GM12891 (cell line): ENCODE measurements at regions not wholly inside any gene's neighbourhood (a gene's known extent, or its start where the extent isn't known, plus 50 kb on each side); places are given as distances from the start of the nearest gene placed in this dataset.

Experiments
- DNase-seq: peaks from one replicate; pipeline ENCODE4 v3.0.0; 2011; ENCODE audit warnings: low spot score; ENCODE audit not compliant: insufficient read length
- FAIRE-seq: peaks from 2 replicates; lab custom pipeline; 2011; peaks lifted over from hg19 to GRCh38; lab: Jason Lieb, UNC
- PAX5 ChIP-seq: IDR thresholded peaks from 2 replicates; pipeline ENCODE4 v1.6.1; 2011; ENCODE audit warnings: low read length, moderate library complexity, mild to moderate bottlenecking; ENCODE audit not compliant: insufficient read depth, severe bottlenecking
- POLR2A ChIP-seq: IDR thresholded peaks from 2 replicates; pipeline ENCODE4 v1.6.1; 2011; ENCODE audit warnings: low read depth, low read length, control low read depth
- POLR2AphosphoS5 ChIP-seq: IDR thresholded peaks from 2 replicates; pipeline ENCODE4 v1.6.1; 2011; ENCODE audit warnings: low read depth, low read length, control low read depth
- POU2F2 ChIP-seq: IDR thresholded peaks from 2 replicates; pipeline ENCODE4 v1.6.1; 2011; ENCODE audit warnings: low read depth, mild to moderate bottlenecking, control low read depth, low read length, moderate library complexity
- SPI1 ChIP-seq: IDR thresholded peaks from 2 replicates; pipeline ENCODE4 v1.6.1; 2011; ENCODE audit warnings: low read depth, low read length, control low read depth
- TAF1 ChIP-seq: IDR thresholded peaks from 2 replicates; pipeline ENCODE4 v1.6.1; 2011; ENCODE audit warnings: low read depth, low read length, control low read depth

DNA sequence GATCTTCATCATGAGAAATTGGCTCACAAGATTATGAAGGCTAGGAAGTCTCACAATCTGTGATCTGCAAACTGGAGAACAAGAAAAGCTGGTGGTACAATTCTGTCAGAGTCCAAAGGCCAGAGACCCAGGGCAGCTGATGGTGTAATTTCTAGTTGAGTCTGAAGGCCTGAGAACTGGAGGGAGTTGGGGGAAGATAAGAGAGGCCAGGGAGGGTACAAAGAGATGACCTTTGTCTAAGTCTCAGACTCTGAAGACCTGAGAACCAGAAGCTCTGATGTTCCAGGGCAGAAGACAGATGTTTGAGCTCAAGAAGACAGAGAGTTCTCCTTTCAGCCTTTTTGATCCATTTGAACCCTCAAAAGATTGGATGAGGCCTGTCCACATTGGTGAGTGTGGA lies 280.6 kb downstream of the HDGFL1 start:
- FAIRE-seq = no peak
- no peak for DNase-seq
- no peak for TF ChIP-seq SPI1
- no peak for TF ChIP-seq TAF1
- no peak for TF ChIP-seq PAX5
- TF ChIP-seq POLR2A = no peak
- no peak for TF ChIP-seq POLR2AphosphoS5

DNA sequence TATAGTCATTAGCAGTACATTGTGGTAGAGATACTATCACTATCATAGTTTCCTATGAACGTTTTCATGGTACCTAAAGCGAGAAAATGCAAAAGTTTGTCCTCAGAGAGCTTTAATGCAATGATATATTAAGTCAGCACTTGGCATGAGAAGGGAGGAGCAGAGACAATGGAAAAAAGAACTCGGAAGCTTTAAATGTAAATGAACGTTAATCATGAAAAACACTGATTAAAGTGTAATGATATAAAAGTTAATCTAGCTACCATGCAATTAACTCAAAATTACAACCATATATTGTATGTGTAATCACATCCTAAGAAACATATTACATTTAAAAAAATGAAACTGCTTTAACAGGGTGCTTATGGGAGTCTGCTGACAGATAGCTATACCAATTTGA lies 282.7 kb downstream of the HDGFL1 start:
- TF ChIP-seq PAX5 = no peak
- no peak for TF ChIP-seq POLR2A
- no peak for TF ChIP-seq TAF1
- no peak for TF ChIP-seq POU2F2
- no peak for TF ChIP-seq SPI1
- TF ChIP-seq POLR2AphosphoS5 = no peak
- no peak for DNase-seq
- no peak for FAIRE-seq

DNA sequence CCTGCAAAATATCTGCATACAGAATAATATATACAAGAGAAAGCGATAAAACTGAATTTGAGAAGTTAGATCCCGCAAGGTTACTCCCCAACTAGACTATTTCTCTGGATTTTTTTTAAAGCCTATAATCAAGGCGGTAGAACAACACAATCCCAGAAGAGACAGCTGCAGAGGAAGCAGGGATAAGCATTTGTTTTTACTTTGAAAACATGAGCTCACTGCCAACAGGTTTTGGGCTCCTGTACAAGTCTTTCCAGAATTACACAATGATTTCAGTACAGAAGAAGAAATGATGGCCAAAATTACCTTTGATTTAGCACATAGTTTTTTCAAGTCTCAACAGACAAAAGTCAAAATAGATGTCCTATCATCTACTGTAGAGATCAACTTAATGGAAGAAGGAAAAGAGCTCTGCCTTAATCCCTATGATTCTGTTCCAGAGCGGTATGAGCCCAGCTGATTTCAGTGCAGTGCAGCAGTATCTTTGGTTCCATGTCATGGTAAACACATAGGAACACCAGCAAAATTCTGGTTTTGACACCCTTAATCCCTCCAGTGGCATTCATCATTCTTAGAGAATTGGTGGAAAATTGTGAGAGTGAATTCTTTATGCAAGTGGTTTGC lies 304.3 kb downstream of the HDGFL1 start:
- DNase-seq = no peak
- no peak for FAIRE-seq
- no peak for TF ChIP-seq POLR2A
- no peak for TF ChIP-seq POLR2AphosphoS5
- no peak for TF ChIP-seq PAX5
- TF ChIP-seq POU2F2 = no peak
- no peak for TF ChIP-seq SPI1
- no peak for TF ChIP-seq TAF1

- TF ChIP-seq SPI1 = no peak
- TF ChIP-seq POU2F2 = no peak
- no peak for TF ChIP-seq POLR2AphosphoS5
- TF ChIP-seq PAX5 = no peak
- TF ChIP-seq TAF1 = no peak
- TF ChIP-seq POLR2A = no peak
- FAIRE-seq (no peak), DNase-seq (no peak)
Observed at GRCh38 chr6:22875845-22876244, 306.5 kb downstream of the HDGFL1 start.

- FAIRE-seq (no peak), DNase-seq (no peak)
- no peak for TF ChIP-seq TAF1
- TF ChIP-seq SPI1 = no peak
- no peak for TF ChIP-seq PAX5
- TF ChIP-seq POU2F2 = no peak
- no peak for TF ChIP-seq POLR2A
- TF ChIP-seq POLR2AphosphoS5 = no peak
Observed at GRCh38 chr6:22878324-22878701, 308.9 kb downstream of the HDGFL1 start.

GRCh38 chr6:22878706-22879105 lies 309.3 kb downstream of the HDGFL1 start:
- DNase-seq = no peak
- no peak for FAIRE-seq
- TF ChIP-seq PAX5 = no peak
- TF ChIP-seq SPI1 = no peak
- TF ChIP-seq TAF1 = no peak
- TF ChIP-seq POLR2AphosphoS5 = no peak
- TF ChIP-seq POLR2A = no peak
- TF ChIP-seq POU2F2 = no peak

- DNase-seq = no peak
- no peak for FAIRE-seq
Observed at GRCh38 chr6:22880686-22881433, 311.5 kb downstream of the HDGFL1 start.

DNA sequence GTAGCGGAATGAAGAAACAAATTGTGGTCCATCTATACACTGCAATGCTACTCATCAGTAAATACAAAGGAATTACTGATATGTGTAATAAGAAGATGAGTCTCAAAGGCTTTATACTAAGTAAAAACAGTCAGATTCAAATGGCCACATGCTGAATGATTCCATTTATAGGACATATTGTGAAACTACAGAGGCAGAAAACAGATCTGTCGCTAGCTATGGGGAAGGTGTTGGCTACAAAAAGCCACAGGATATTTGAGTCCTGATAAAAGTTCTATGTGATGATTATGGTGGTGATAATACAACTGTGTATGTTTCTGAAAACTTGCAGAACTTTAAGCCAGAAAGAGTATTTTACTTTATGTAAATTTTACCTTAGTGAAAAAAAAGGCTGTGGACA lies 313.2 kb downstream of the HDGFL1 start:
- FAIRE-seq = no peak

More at GRCh38 chr6:22880686-22881433, 311.5 kb downstream of the HDGFL1 start:
- TF ChIP-seq POLR2A (no peak), POLR2AphosphoS5 (no peak), SPI1 (no peak), PAX5 (no peak), TAF1 (no peak), POU2F2 (no peak)

GRCh38 chr6:22883061-22883717 lies 313.8 kb downstream of the HDGFL1 start:
- DNase-seq (no peak), FAIRE-seq (no peak)
- TF ChIP-seq SPI1 (no peak), POU2F2 (no peak), POLR2A (no peak), POLR2AphosphoS5 (no peak), TAF1 (no peak), PAX5 (no peak)

More for the DNA sequence above, 313.2 kb downstream of the HDGFL1 start:
- TF ChIP-seq POU2F2 = no peak
- no peak for TF ChIP-seq SPI1
- TF ChIP-seq TAF1 = no peak
- no peak for TF ChIP-seq POLR2A
- TF ChIP-seq PAX5 = no peak
- TF ChIP-seq POLR2AphosphoS5 = no peak
- no peak for DNase-seq
